ENCODE measurements at regions not wholly inside any gene's neighbourhood (a gene's known extent, or its start where the extent isn't known, plus 50 kb on each side); places are given as distances from the start of the nearest gene placed in this dataset.
"Not testable (repeated sequence)": the region's sequence is repeated elsewhere in the genome, so short reads cannot be mapped to it uniquely, and the experiment has no call there.

DNA sequence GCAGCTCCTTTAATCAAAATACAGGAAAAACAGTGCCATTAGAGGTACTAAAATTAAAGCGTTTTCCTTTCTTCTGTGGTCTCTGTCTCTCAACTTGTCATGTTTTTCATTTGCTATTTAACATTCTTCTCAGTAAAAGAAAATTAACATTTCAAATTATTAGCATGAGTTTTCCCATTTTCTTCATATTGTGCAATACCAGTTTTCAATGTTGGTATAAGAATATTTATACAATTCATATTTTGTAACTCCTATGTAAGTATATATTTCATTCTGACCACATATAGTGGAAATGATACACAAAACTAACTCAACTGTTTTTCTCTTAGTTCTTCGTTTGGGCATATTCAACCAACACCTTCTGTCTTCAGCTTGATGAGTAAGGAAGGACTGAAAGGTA is 308.3 kb downstream of the HS3ST1 start:
- no peak for DNase-seq (ENCODE audit: low spot score)

DNA sequence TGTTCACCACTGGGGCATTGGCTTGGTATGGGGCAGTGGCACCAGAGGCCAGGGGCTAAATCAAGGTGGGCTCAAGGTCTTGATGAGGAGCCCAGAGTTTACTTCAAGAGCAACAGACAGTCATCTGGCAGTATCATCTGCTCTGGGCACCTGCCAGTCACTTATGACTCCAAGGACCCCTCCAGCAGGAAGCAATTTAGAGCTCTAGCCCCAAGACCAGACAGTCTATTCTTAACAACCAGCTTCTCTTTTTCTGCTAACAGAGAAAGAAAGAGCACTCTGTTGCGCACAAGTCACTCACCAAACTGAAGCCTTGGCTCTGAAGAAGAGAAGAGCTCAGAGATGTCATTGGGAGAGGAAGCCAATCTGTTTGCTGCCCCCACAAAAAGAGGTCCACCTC is 309.2 kb downstream of the HS3ST1 start:
- DNase-seq (ENCODE audit: low spot score) = no peak

DNA sequence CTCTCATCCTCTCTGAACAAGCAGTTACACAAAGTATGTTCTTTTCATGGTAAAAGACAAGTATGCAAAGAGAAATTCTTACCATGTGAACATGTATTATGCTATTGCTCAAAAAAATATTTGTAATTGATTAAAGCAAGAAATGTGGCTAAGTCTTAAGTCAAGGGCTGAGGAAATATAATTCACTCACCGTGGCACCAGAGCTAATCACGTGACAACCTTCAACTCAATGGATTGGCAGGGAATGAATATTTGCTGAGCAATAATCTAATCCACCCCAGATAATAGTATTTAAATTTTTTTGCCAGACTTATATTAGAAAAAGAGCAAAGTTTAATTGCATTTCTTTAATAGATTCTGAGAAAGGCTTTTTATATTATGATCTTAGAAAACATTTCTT is 310.2 kb downstream of the HS3ST1 start:
- no peak for DNase-seq (ENCODE audit: low spot score)

DNA sequence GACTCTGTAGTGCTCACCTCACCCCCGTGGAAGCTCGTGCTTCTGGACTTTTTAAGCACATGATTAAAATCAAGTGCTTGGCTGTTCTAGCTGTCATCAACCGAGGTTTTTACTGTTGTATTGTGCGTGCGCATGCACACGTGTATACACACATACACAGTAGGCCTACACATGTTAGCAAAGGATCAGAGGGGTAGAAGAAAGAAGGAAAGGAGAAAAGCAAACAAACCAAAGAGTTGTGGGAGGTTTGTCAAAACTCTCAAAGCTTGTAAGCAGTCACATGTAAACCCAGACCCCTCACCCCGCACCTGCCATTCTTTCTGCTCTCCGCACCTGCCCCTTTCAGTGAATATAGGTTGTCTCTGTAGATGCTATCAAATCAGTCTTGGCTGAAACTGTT is 311.8 kb downstream of the HS3ST1 start:
- DNase-seq (ENCODE audit: low spot score) = no peak

DNA sequence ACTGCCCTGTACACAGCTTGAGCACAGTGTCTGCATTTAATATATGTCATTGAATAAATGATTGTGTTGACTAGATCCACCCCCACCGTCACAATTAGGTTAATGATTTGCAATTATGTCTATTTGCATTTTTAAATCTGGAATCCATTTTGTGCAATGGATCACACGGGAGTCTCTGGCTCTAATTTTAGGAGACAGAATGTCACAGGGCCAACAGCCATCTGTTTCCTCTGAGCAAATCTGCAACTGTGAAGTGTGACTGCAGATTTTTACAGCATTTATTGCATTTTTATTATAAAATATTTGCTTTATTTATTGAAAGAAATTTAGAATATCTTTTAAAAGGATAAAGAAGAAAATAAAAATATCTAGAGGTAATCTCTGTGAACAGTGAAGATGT is 316.8 kb downstream of the HS3ST1 start:
- DNase-seq (ENCODE audit: low spot score) = no peak

DNA sequence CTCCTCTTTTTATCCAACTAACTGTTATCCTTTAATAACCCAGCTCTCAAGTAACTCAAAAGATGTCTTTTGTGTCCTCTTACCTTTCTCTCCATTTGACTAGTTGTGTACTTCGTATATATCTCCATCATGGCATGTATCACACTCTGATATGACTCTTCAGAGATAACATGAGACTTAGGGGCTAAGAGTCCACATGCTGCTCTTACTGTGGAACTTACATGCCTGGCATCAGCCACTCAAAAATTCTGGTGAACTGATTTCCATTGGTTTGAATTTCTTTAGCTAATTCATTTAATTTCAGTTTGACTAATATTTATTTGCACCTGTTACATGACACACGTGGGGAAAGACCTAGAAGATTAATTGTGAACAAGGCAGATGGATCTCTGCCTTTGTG is 317.3 kb downstream of the HS3ST1 start:
- no peak for DNase-seq (ENCODE audit: low spot score)

DNA sequence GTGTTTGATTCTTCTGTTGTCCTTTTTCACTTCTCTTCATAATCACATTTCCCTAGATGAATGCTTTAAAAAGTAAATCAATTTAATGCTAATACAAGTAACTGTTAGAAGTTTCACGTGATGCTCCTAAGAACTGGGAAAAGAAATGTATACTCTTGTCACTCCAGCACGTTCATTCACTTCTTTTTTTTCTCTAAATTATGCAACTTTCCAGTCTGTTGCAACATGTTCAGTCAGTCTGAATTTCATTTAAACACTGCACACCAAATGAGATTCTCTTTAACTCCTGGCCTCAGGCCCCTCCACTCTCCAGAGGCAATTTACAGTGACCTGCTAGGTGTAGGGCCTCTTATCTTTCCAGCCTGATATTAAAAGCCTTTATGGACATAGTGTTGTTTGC is 321.9 kb downstream of the HS3ST1 start:
- no peak for DNase-seq (ENCODE audit: low spot score)

DNA sequence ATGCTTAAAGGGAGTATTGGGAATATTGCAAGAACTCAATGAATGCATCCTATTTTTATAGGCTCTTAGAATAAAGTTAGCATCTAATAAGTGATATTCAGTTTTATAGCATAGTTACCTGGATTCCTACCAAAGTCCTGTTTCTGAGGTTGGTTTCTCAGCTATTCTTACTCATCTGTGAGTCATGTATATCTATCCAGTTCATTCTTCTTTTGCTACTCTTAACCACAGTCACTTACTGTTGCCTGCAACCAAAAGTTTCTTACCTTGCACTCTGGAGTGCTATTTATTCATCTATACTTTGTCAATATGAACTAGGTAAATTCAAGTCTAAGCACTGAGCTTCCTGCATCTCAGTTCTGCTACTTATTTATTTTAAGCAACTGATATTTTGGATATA is 322.5 kb downstream of the HS3ST1 start:
- peak; percentile 46 for DNase-seq (ENCODE audit: low spot score)

DNA sequence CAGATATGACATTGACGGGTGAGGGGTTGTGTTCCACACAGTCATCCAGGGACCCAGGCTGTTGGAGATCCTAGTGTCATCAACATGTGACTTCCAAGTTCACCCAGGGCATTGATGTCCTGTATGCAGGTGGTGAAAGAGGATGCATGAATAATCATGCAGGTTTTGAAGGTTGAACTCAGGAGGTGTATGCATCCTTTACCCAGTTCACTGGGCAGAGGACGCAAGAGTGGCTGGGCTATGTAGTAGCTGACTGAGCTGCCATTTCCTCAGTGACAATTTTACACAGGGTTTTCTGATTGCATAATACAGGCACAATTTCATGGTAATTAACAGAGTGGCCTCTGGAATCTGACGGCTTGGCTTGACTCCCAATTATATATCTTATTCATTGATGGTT is 323.0 kb downstream of the HS3ST1 start:
- DNase-seq (ENCODE audit: low spot score) = no peak

DNA sequence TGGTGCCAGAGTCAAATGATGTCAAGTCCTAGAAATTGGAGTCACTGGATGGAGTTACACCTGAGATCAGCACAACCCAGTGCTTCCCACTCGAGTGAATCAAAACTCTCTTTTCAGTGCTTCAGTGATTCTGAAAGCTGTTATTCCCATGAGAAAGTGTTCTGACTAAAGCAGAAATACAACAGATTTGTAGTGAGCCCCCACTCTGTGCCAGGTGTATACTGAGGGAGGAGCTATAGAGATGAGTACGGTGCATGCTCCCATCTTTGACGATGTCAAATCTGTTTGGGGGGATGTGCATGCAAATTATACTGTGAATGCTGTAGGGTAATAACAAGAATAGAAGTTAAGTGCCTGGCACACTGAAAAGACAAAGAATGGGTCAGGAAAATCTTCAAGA is 330.2 kb downstream of the HS3ST1 start:
- no peak for DNase-seq (ENCODE audit: low spot score)

DNA sequence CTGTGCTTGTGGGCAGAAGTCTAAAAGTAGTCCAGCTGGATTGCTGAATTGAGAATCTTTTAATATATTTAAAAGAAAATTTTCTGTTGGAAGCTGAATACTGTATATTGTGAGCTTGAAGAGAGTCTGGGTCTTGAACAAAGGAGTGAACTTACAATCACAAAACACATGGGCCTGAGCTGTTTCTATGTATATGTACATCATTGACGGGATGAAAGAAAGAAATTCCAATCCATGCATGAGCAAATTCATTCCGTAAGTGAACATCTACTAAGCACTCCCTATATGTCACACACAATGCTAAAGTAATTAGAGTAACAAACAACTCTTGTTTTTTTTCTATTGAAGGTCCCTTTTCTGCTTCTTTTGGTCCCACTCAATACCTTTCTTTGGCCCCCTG is 331.0 kb downstream of the HS3ST1 start:
- no peak for DNase-seq (ENCODE audit: low spot score)

DNA sequence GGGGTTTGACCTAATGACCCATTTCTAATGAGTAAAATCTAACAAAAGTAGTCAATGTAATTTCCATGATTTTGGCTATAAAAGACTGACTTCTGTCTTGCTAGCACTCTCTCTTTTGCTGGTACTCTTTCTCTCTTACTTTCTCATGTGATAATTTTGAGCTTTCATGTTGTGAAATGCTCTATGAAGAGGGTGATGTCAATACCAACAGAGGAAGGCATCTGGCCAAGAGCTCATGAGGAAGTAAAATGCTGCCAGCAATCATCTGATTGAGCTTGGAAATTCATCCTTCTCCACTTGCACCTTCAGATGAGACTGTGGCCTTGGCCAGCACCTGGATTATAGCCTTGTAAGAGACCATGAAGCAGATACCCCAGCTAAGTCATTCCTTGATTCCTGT is 347.7 kb downstream of the HS3ST1 start:
- no peak for DNase-seq (ENCODE audit: low spot score)

DNA sequence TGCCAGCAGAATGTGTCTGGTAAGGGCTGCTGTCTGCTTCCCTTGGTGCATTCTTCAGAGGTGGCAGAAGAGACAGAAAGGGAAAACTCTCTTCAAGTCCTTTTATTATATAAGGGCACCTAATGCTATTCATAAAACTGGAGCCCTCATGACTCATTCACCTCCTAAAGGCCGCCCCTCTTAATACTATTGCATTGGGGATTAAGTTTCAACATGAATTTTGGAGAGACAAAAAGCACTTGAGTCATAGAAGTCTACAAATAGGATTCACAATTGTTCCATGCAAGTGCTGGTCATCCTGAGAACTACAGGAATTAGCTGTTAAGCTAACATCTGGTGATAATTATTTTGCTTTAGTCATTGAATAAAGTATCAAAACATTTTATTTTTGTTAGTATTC is 349.5 kb downstream of the HS3ST1 start:
- DNase-seq (ENCODE audit: low spot score) = no peak

DNA sequence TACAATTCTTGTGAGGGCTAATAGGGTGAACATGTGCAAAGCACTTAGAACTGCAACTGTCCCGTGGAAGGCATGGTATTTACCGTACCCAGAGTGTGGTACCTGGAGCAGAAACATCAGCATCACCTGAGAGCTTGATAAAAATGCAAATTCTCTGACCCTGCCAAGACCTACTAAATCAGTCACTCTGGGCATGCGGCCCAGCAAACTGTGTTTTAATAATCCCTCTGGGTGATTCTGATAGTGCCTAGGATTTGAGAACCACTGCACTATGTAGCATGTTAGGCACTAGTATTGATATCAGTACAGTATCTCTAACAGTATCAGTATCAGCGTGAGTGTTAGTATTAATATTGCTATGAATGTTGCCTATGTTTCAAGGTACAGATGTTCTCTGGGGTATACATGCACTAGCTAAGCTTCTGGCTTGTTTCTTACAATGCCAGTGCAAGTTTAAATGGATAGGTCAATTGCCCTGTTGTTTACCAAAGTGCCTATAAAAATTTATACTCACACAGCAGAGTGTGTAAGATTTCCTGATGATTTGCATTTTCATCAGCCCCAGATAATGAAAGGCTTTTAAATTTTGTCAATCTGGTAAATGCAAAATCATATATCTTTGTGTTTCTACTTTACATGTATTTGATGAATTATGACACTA is 354.0 kb downstream of the HS3ST1 start:
- DNase-seq (ENCODE audit: low spot score) = no peak

DNA sequence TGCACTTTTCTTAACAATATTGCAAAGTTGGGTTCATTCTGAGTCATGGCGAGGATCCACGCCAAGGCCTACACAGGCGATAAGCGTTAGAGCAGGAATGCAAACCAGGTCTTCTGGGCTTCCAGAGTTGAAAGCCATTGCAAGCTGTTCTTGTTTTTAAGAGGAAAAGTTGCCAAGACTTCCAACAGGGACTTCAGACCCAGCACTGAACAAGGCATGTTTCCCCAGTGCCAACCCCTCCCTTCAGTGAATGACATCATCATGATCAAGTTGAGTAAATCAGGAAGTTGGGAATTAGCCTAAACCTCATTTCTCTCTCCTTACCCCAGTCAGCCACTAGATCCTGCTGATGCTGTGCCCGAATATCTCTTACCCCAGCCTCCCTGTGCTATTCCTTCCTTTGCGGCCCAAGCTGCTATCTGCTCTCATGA is 355.1 kb downstream of the HS3ST1 start:
- peak; percentile 13 for DNase-seq (ENCODE audit: low spot score)

DNA sequence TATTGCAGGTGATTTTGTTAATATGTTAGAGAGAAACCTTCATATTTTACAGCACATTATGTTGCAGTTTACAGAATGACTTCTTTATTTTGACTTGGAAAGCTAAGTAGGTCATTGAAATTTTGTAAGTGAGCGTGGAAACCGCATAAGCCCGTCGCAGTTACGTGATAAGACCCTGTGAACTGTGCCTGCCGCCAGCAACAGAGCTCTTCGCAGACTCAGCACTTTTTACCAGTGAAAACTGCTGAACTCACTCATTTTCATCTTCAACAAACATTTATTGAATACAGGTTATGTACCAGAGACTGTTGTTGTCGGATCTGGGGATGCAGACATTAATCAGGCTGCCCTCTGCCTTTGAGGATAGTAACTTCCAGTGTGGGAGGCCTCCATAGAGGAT is 355.7 kb downstream of the HS3ST1 start:
- no peak for DNase-seq (ENCODE audit: low spot score)

DNA sequence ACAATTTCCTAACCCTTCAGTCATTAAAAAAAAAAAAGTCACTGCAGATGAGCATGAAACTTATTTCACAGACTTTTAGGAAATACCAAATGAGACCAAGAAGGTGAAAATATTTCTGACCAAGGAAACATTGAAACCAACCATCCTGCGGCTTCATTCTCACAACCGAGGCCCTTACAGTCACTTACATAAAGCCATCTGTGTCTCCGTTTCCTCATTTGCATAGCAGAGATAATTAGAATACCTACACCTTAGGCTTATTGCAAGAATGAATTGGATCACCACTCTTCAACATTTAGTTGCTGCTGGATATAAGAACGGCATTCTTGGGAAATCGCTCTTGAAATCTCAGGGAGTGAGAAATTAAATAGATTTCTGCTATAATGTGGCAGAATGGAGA is 356.2 kb downstream of the HS3ST1 start:
- DNase-seq (ENCODE audit: low spot score) = no peak

DNA sequence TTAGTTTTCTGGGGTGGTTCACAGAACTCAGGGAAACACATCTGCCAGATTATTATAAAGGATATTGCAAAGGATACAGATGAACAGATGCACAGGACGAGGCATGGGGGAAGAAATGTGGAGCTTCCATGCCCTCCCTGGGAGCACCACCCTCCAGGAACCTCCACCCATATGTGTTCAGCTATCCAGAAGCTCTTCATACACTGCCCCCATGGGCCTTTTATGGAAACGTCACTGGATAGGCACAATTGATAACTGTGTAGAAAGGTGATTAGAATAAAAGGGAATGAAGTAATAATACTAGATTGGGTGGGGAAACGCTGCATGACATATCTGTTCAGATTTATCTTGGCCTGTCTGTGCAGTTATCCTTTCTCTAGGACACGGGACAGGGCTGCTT is 357.9 kb downstream of the HS3ST1 start:
- no peak for DNase-seq (ENCODE audit: low spot score)

DNA sequence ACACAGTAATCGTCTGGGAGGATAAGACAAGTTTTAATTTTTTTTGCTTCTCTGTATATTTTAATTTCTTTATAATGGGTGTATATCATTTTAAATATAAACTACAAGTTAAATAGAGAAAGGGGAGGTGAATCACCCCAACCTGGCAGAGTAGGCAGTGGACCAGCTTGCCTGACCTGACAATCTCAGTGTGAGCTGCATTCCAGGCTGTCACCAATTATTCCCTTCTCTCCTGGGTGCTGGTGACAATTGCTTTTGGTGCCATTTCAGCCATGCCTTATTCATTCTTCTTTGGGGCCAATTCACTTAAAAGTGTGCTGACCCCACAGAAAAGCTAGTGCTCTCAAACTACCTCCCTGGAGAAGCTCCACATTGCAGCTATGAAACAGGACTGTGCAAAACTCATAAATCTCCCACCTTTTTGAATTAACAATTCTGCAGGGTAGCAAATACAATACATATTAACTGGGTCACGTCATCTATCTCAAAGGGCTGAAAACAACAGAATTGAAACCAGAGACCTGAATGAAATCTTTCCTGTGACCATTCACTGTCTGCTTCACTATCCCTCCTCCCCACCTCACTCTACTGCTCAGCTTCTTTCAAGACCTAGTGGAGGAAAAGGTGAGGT is 359.0 kb downstream of the HS3ST1 start:
- DNase-seq (ENCODE audit: low spot score) = no peak

DNA sequence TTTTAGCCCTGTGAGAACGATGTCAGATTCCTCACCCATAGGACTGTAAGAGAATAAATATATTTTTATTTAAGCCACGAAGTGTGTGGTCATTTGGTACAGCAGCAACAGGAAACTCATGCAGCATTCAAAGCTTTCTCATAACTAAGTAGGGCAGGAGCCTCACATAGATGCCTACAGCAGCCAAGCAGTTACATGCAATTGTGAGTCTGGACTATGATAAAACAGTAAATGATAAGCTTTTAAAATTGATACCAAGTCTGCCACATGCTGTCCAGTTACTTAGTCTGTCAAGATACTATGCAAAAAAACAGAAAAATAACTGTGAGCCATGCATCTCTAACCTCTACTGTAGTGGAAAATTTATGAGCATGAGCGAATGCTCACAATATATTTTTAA is 359.6 kb downstream of the HS3ST1 start:
- DNase-seq (ENCODE audit: low spot score) = no peak

DNA sequence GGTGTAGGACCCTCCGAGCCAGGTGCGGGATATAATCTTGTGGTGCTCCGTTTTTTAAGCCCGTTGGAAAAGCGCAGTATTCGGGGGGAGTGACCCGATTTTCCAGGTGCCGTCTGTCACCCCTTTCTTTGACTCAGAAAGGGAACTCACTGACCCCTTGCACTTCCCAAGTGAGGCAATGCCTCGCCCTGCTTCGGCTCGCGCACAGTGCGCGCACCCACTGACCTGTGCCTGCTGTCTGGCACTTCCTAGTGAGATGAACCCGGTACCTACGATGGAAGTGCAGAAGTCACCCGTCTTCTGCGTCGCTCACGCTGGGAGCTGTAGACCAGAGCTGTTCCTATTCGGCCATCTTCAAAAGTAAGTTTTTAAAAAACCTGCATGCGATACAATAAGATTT is 362.1 kb downstream of the HS3ST1 start:
- DNase-seq (ENCODE audit: low spot score) = not testable (repeated sequence)

DNA sequence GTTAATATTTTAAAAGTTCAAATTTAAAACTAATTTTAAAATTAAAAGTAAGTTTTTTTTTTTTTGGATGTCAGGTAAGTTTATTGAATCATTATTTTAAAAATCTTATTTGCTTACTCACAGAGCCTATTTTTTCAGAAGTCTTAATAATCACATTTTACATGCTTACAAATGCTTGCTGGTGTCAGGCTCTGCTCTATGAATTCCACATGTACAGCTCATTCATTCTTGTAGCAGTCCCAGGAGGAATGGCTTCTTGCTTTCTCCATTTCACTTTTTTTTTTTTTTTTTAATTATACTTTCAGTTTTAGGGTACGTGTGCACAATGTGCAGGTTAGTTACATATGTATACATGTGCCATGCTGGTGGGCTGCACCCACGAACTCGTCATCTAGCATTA is 368.1 kb downstream of the HS3ST1 start:
- not testable (repeated sequence) for DNase-seq (ENCODE audit: low spot score)

DNA sequence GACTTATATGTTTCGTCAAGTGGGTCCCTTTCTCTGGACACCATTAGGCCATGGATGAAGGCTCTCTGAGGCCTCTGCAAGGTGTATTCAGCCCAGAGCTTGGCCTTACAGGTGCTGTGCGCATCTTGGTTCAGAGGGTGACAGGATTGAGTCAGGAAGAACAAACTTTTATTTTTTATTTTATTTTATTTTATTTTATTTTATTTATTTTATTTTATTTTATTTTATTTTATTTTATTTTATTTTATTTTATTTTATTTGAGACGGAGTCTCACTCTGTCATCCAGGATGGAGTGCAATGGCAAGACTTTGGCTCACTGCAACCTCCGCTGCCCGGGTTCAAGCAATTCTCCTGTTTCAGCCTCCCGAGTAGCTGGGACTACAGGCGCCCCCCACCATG is 370.4 kb upstream of the CLNK start:
- not testable (repeated sequence) for DNase-seq (ENCODE audit: low spot score)

DNA sequence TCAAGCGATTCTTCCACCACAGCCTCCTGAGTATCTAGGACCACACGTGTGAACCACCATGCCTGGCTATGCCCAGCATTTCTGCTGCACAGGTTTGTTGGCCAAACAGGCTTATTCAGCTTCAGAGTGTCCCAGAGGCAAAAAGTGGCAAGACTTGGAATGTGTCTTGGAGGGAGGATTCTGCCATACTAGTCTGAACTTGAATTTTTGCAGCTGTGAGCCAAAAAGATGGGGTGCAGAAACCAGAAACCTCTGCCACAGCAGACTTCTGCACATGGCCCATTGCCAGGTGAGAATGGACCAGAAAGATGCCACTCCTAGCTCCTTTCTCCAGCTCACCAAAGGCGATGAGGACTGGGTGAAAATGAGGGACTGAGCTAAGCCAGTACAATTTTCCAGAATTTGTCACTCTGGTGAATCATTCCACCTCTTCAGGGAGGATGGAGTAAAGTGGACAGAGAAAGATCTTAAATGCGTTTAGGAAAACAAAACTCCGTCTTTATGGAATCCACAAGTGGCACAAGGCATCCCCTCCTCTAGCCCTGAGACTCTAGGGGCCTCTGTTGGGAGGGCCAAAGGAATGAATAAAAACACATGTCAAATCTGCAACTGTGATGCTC is 369.1 kb upstream of the CLNK start:
- DNase-seq (ENCODE audit: low spot score) = no peak

All from kidney tubule cell (primary cell).